CD14-positive monocyte (primary cell): ENCODE measurements at regions not wholly inside any gene's neighbourhood (a gene's known extent, or its start where the extent isn't known, plus 50 kb on each side); places are given as distances from the start of the nearest gene placed in this dataset.

Experiments used
- DNase-seq, 3 donors: peaks; one replicate each; pipeline ENCODE4 v3.0.0-alpha.2; 2011 to 2022
- H2AFZ ChIP-seq: 2 replicates; pipeline ENCODE4 v1.6.0; 2012; ENCODE audit warnings: mild to moderate bottlenecking, low read depth, low read length, inconsistent platforms; ENCODE audit not compliant: insufficient read depth, poor library complexity, severe bottlenecking
- H3K27ac ChIP-seq, 2 donors: 1 replicate in 1 of 2; 2 replicates in 1 of 2; pipeline ENCODE4 v1.5.1; 2012 to 2013; ENCODE audit warnings: low read length in 2 of 2, control low read depth in 1 of 2, inconsistent platforms in 1 of 2, low read depth in 1 of 2, mild to moderate bottlenecking in 1 of 2
- H3K27me3 ChIP-seq, 2 donors: one replicate each; pipeline versions ENCODE4 v1.6.0 to v1.6.1; 2011 to 2013; ENCODE audit warnings: low read length in 2 of 2; ENCODE audit not compliant: control insufficient read depth in 2 of 2, insufficient read depth in 2 of 2
- H3K36me3 ChIP-seq, 2 donors: replicated peaks in 1 of 2; 1 replicate in 1 of 2; 2 replicates in 1 of 2; pipeline versions ENCODE4 v1.5.1 to v1.6.1; 2012 to 2013; ENCODE audit warnings: low read length in 2 of 2, control low read depth in 1 of 2, inconsistent platforms in 1 of 2, mild to moderate bottlenecking in 1 of 2; ENCODE audit not compliant: insufficient read depth in 2 of 2, control insufficient read depth in 1 of 2
- H3K4me1 ChIP-seq, 2 donors: 1 replicate in 1 of 2; 2 replicates in 1 of 2; pipeline versions ENCODE4 v1.5.1 to v1.6.1; 2012 to 2013; ENCODE audit warnings: low read length in 2 of 2, control low read depth in 1 of 2, inconsistent platforms in 1 of 2, mild to moderate bottlenecking in 1 of 2, moderate library complexity in 1 of 2; ENCODE audit not compliant: insufficient read depth in 2 of 2, control insufficient read depth in 1 of 2
- H3K4me2 ChIP-seq: replicated peaks from 2 replicates; pipeline ENCODE3; 2012; ENCODE audit warnings: low read length, moderate library complexity, mild to moderate bottlenecking; ENCODE audit not compliant: poor library complexity, severe bottlenecking; ENCODE audit errors: extremely low read depth
- H3K4me3 ChIP-seq, 3 experiments: fragments of 200-600 bp in 1 of 3; sonication (generic) in 1 of 3; replicated peaks in 1 of 3; 1 replicate in 2 of 3; 2 replicates in 1 of 3; pipeline ENCODE4 v1.5.1; 2011 to 2013; ENCODE audit warnings: low read length in 3 of 3, mild to moderate bottlenecking in 3 of 3, control low read depth in 2 of 3, low read depth in 2 of 3, inconsistent platforms in 1 of 3, moderate library complexity in 1 of 3
- H3K79me2 ChIP-seq: 2 replicates; pipeline ENCODE4 v1.6.0; 2012; ENCODE audit warnings: mild to moderate bottlenecking, control low read depth, inconsistent platforms, low read length, moderate library complexity; ENCODE audit not compliant: insufficient read depth
- H3K9ac ChIP-seq: 2 replicates; pipeline ENCODE4 v1.6.0; 2017; ENCODE audit warnings: low read length, mild to moderate bottlenecking; ENCODE audit not compliant: insufficient read depth, poor library complexity, severe bottlenecking
- H3K9me3 ChIP-seq, 2 donors: replicated peaks in 1 of 2; 1 replicate in 1 of 2; 2 replicates in 1 of 2; pipeline versions ENCODE4 v1.5.1 to v1.6.1; 2012 to 2013; ENCODE audit warnings: low read length in 2 of 2, control low read depth in 1 of 2; ENCODE audit not compliant: control insufficient read depth in 1 of 2, insufficient read depth in 1 of 2
- H4K20me1 ChIP-seq: 2 replicates; pipeline ENCODE4 v1.6.0; 2012; ENCODE audit warnings: mild to moderate bottlenecking, low read length, control low read depth, moderate library complexity; ENCODE audit not compliant: insufficient read depth
- H3K27ac Mint-ChIP-seq, 7 donors: one replicate each; pipeline ENCODE4 v1.8.0; 2020; ENCODE audit warnings: mild to moderate bottlenecking in 7 of 7, mixed read lengths in 7 of 7, moderate library complexity in 6 of 7, inconsistent platforms in 2 of 7
- H3K27me3 Mint-ChIP-seq, 3 donors: one replicate each; pipeline ENCODE4 v1.8.0; 2021 to 2022; ENCODE audit warnings: low read depth in 3 of 3, mild to moderate bottlenecking in 3 of 3, mixed read lengths in 3 of 3, moderate library complexity in 3 of 3, inconsistent platforms in 1 of 3
- H3K36me3 Mint-ChIP-seq, 2 donors: one replicate each; pipeline ENCODE4 v1.8.0; 2020; ENCODE audit warnings: mixed read lengths in 2 of 2, inconsistent platforms in 1 of 2, mild to moderate bottlenecking in 1 of 2
- H3K4me1 Mint-ChIP-seq: one replicate; pipeline ENCODE4 v1.8.0; 2020; ENCODE audit warnings: mild to moderate bottlenecking, mixed read lengths
- H3K4me3 Mint-ChIP-seq, 2 donors: one replicate each; pipeline ENCODE4 v1.8.0; 2020; ENCODE audit warnings: mild to moderate bottlenecking in 2 of 2, mixed read lengths in 2 of 2, moderate library complexity in 1 of 2
- H3K9me3 Mint-ChIP-seq, 7 donors: one replicate each; pipeline ENCODE4 v1.8.0; 2020 to 2022; ENCODE audit warnings: mixed read lengths in 7 of 7, mild to moderate bottlenecking in 6 of 7, moderate library complexity in 6 of 7, inconsistent platforms in 2 of 7
- CTCF ChIP-seq: fragments of 200-600 bp; IDR thresholded peaks from one replicate; pipeline ENCODE4 v1.8.0; 2022; ENCODE audit warnings: antibody characterized with exemption, mild to moderate bottlenecking
- WGBS: methylation state at CpG from one replicate; pipeline ENCODE4 v1.1.5; 2013; ENCODE audit warnings: missing lambda C conversion rate; ENCODE audit not compliant: insufficient coverage; 5-methylcytosine and 5-hydroxymethylcytosine counted together
- intact Hi-C, 2 donors: fragments of 100-400 bp; cut with micrococcal nuclease; formaldehyde crosslinking; loops; one replicate each; pipeline versions ENCODE4 v1.15.0 to v1.15.1; 2023

- Histone ChIP-seq H3K27me3 (no peaks in the 10 kb centered on the region), H3K36me3 (no peaks in the 10 kb centered on the region), H3K79me2 (no peaks in the 10 kb centered on the region), H3K9ac (no peak overlapping the region), H3K4me3 (no peak overlapping the region), H3K4me1 (no peaks in the 10 kb centered on the region), H3K27ac (no peak overlapping the region), H3K4me2 (no peak overlapping the region), H3K9me3 (peaks cover 0 to 3% of the 10 kb centered on the region in 2 donors), H2AFZ (no peak overlapping the region), H4K20me1 (no peaks in the 10 kb centered on the region)
- WGBS: 100% methylated on average over 2 of the region's 4 CpGs
- H3K36me3 Mint-ChIP-seq: no peaks in the 10 kb centered on the region
- TF ChIP-seq CTCF: no peak
- no peak overlapping the region for H3K27ac Mint-ChIP-seq
- no peak for DNase-seq
- intact Hi-C loops: no loop called here
- H3K4me3 Mint-ChIP-seq: no peak overlapping the region
- peaks cover 0 to 5% (median 0%) of the 10 kb centered on the region in 7 donors for H3K9me3 Mint-ChIP-seq
- H3K4me1 Mint-ChIP-seq: no peaks in the 10 kb centered on the region
- H3K27me3 Mint-ChIP-seq: no peaks in the 10 kb centered on the region
These were observed 321.2 kb upstream of the CDH7 start for GRCh38 chr18:65429601-65430000.

GRCh38 chr18:65425366-65425765 is 325.4 kb upstream of the CDH7 start:
- no peaks in the 10 kb centered on the region for H3K36me3 Mint-ChIP-seq
- Histone ChIP-seq H3K9ac (no peak overlapping the region), H4K20me1 (no peaks in the 10 kb centered on the region), H3K79me2 (no peaks in the 10 kb centered on the region), H3K27ac (no peak overlapping the region), H3K36me3 (no peaks in the 10 kb centered on the region), H3K9me3 (peaks cover 0 to 3% of the 10 kb centered on the region in 2 donors), H3K4me3 (no peak overlapping the region), H3K27me3 (no peaks in the 10 kb centered on the region), H3K4me2 (no peak overlapping the region), H2AFZ (no peak overlapping the region), H3K4me1 (no peaks in the 10 kb centered on the region)
- TF ChIP-seq CTCF: no peak
- no peaks in the 10 kb centered on the region for H3K4me1 Mint-ChIP-seq
- no peaks in the 10 kb centered on the region for H3K27me3 Mint-ChIP-seq
- intact Hi-C loops: no loop called here
- no peak overlapping the region for H3K4me3 Mint-ChIP-seq
- no peak overlapping the region for H3K27ac Mint-ChIP-seq
- peaks cover 0 to 7% (median 2%) of the 10 kb centered on the region in 7 donors for H3K9me3 Mint-ChIP-seq
- WGBS: no CpG with 5 or more reads among the region's 3 CpGs
- DNase-seq: no peak
